MM.1S (cell line): ENCODE measurements at regions not wholly inside any gene's neighbourhood (a gene's known extent, or its start where the extent isn't known, plus 50 kb on each side); places are given as distances from the start of the nearest gene placed in this dataset.

Source experiments
- EZH2 ChIP-seq: fragments of 300-600 bp; sonication (generic); optimal IDR thresholded peaks from 2 replicates; pipeline ENCODE3; 2017; ENCODE audit warnings: low read depth, mild to moderate bottlenecking, antibody characterized with exemption, low read length, mixed read lengths
- EZH2phosphoT487 ChIP-seq: fragments of 300-600 bp; sonication (generic); IDR thresholded peaks from 2 replicates; pipeline ENCODE4 v1.6.1; 2018; ENCODE audit warnings: antibody characterized with exemption, low read length
- TF ChIP-seq, protein P1 (sequence below): fragments of 300-600 bp; sonication (generic); IDR thresholded peaks from 2 replicates; pipeline ENCODE4 v1.5.1; 2016; ENCODE audit warnings: antibody characterized with exemption, low read length, mixed read lengths

GRCh38 chr10:78619115-78619851, 449.5 kb upstream of the ZMIZ1 start:
- no peak for TF ChIP-seq EZH2
- TF ChIP-seq, protein P1, sequence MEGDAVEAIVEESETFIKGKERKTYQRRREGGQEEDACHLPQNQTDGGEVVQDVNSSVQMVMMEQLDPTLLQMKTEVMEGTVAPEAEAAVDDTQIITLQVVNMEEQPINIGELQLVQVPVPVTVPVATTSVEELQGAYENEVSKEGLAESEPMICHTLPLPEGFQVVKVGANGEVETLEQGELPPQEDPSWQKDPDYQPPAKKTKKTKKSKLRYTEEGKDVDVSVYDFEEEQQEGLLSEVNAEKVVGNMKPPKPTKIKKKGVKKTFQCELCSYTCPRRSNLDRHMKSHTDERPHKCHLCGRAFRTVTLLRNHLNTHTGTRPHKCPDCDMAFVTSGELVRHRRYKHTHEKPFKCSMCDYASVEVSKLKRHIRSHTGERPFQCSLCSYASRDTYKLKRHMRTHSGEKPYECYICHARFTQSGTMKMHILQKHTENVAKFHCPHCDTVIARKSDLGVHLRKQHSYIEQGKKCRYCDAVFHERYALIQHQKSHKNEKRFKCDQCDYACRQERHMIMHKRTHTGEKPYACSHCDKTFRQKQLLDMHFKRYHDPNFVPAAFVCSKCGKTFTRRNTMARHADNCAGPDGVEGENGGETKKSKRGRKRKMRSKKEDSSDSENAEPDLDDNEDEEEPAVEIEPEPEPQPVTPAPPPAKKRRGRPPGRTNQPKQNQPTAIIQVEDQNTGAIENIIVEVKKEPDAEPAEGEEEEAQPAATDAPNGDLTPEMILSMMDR, result no peak
- TF ChIP-seq EZH2phosphoT487, result no peak
